Kidney (tissue), 13 donors: ENCODE measurements at regions not wholly inside any gene's neighbourhood (a gene's known extent, or its start where the extent isn't known, plus 50 kb on each side); places are given as distances from the start of the nearest gene placed in this dataset.
"Not testable (repeated sequence)": the region's sequence is repeated elsewhere in the genome, so short reads cannot be mapped to it uniquely, and the experiment has no call there.

ENCODE experiments used
- DNase-seq, 5 donors: peaks; one replicate each; pipeline ENCODE4 v3.0.0-alpha.2; 2013 to 2020
- FAIRE-seq: peaks from 2 replicates; lab custom pipeline; 2012; peaks lifted over from hg19 to GRCh38; lab: Jason Lieb, UNC
- H3K27ac ChIP-seq, 2 donors: one replicate each; pipeline ENCODE4 v1.7.0; 2013; ENCODE audit warnings: low read depth in 2 of 2, low read length in 2 of 2, inconsistent platforms in 1 of 2
- H3K27me3 ChIP-seq: one replicate; pipeline ENCODE4 v1.7.1; 2013; ENCODE audit warnings: low read length, inconsistent platforms; ENCODE audit not compliant: control insufficient read depth, insufficient read depth
- H3K36me3 ChIP-seq, 3 donors: one replicate each; pipeline versions ENCODE4 v1.7.0 to v1.7.1; 2013; ENCODE audit warnings: low read length in 3 of 3, control low read depth in 1 of 3, inconsistent platforms in 1 of 3; ENCODE audit not compliant: insufficient read depth in 3 of 3, control insufficient read depth in 2 of 3
- H3K4me1 ChIP-seq, 3 donors: one replicate each; pipeline versions ENCODE4 v1.7.0 to v1.7.1; 2013; ENCODE audit warnings: low read length in 3 of 3, inconsistent platforms in 1 of 3, low read depth in 1 of 3; ENCODE audit not compliant: control insufficient read depth in 2 of 3, insufficient read depth in 2 of 3
- H3K4me3 ChIP-seq, 3 donors: one replicate each; pipeline versions ENCODE4 v1.7.0 to v1.8.1; 2013; ENCODE audit warnings: low read length in 3 of 3, control low read depth in 1 of 3, inconsistent platforms in 1 of 3
- H3K9ac ChIP-seq, 3 donors: one replicate each; pipeline versions ENCODE4 v1.7.0 to v1.7.1; 2013; ENCODE audit warnings: low read length in 3 of 3, control low read depth in 1 of 3, inconsistent platforms in 1 of 3
- H3K9me3 ChIP-seq, 3 donors: one replicate each; pipeline versions ENCODE4 v1.7.0 to v1.7.1; 2013; ENCODE audit warnings: low read length in 3 of 3, control low read depth in 1 of 3, inconsistent platforms in 1 of 3; ENCODE audit not compliant: control insufficient read depth in 2 of 3, insufficient read depth in 1 of 3
- intact Hi-C: fragments of 100-400 bp; cut with DNase I; formaldehyde crosslinking; loops from one replicate; pipeline ENCODE4 v1.11.1; 2022
- TF ChIP-seq, protein P1 (sequence below): IDR thresholded peaks from 3 replicates; pipeline ENCODE4 v1.5.1; 2012; ENCODE audit warnings: mild to moderate bottlenecking, moderate library complexity, borderline replicate concordance; ENCODE audit not compliant: insufficient read depth; ENCODE audit errors: extremely low read depth
- donor health status: control.
- donor health status: control.
- donor health status: control.
- donor health status: control.
- donor health status: control.
- donor health status: DM: yes; HTN: yes; CAD: no.
- donor health status: Normal renal cell carcinoma (clear cell type).

GRCh38 chr20:55140631-55141030 lies 665.2 kb downstream of the DOK5 start:
- Histone ChIP-seq H3K4me1 (no peaks in the 10 kb centered on the region), H3K27me3 (no peaks in the 10 kb centered on the region), H3K36me3 (no peaks in the 10 kb centered on the region), H3K27ac (no peak overlapping the region), H3K9me3 (peaks cover 0 to 2% (median 0%) of the 10 kb centered on the region in 3 donors), H3K4me3 (no peak overlapping the region), H3K9ac (no peak overlapping the region)
- TF ChIP-seq, protein P1, sequence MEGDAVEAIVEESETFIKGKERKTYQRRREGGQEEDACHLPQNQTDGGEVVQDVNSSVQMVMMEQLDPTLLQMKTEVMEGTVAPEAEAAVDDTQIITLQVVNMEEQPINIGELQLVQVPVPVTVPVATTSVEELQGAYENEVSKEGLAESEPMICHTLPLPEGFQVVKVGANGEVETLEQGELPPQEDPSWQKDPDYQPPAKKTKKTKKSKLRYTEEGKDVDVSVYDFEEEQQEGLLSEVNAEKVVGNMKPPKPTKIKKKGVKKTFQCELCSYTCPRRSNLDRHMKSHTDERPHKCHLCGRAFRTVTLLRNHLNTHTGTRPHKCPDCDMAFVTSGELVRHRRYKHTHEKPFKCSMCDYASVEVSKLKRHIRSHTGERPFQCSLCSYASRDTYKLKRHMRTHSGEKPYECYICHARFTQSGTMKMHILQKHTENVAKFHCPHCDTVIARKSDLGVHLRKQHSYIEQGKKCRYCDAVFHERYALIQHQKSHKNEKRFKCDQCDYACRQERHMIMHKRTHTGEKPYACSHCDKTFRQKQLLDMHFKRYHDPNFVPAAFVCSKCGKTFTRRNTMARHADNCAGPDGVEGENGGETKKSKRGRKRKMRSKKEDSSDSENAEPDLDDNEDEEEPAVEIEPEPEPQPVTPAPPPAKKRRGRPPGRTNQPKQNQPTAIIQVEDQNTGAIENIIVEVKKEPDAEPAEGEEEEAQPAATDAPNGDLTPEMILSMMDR: no peak
- DNase-seq (no peak), FAIRE-seq (no peak)
- intact Hi-C loops: no loop called here

DNA sequence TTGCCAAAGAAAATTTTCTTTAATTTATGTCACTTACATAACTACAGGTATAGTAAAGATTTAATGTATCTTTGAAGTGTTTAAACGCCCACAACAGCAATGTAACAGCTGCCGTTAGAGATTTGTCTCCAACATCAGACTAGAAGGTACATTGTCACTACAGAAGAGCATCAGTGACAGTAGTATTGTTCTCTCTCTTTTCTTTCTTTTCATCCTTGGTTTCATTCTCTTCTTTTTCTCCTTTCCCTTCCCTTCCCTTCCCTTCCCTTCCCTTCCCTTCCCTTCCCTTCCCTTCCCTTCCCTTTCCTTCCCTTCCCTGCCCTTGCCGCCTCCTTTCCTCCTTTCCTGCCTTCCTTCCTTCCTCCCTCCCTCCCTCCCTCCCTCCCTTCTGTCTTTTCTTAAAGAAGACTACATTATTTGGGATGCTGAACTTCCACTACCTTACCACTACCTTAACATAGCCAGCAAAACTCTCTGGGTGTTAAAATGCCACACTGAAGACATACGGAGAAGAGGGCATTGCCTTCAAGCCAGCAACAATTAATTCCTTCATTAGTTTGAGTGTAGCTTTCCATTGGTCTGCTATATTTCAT lies 663.9 kb downstream of the DOK5 start:
- Histone ChIP-seq H3K9ac (no peak overlapping the region), H3K27ac (no peak overlapping the region), H3K4me3 (no peak overlapping the region), H3K9me3 (no peaks in the 10 kb centered on the region), H3K36me3 (no peaks in the 10 kb centered on the region), H3K27me3 (no peaks in the 10 kb centered on the region), H3K4me1 (no peaks in the 10 kb centered on the region)
- DNase-seq: no peak
- no peak for FAIRE-seq
- intact Hi-C loops: no loop called here
- TF ChIP-seq, protein P1: no peak

DNA sequence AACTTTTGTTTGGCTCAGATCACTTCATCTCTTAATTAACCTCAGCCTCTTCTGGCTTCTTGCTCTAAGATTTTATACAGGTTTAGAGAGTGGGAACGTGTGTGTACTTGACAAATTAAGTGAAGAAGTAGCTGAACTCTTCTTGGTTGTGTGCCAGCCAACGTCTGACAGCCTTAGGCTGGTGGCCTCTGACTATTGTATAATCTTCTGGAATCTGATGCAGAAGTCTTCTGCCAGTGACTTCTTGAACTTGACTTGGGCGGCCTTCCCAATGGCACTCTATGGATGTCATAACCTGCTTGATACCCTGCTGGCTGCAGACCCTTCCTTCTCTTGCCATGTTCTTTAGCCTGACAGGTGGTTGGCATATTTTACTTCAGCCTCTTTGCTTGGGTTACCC lies 660.5 kb downstream of the DOK5 start:
- TF ChIP-seq, protein P1: no peak
- Histone ChIP-seq H3K9me3 (no peaks in the 10 kb centered on the region), H3K27me3 (no peaks in the 10 kb centered on the region), H3K4me1 (no peaks in the 10 kb centered on the region), H3K9ac (no peak overlapping the region), H3K27ac (no peak overlapping the region), H3K4me3 (no peak overlapping the region), H3K36me3 (no peaks in the 10 kb centered on the region)
- intact Hi-C loops: no loop called here
- DNase-seq (no peak), FAIRE-seq (no peak)

DNA sequence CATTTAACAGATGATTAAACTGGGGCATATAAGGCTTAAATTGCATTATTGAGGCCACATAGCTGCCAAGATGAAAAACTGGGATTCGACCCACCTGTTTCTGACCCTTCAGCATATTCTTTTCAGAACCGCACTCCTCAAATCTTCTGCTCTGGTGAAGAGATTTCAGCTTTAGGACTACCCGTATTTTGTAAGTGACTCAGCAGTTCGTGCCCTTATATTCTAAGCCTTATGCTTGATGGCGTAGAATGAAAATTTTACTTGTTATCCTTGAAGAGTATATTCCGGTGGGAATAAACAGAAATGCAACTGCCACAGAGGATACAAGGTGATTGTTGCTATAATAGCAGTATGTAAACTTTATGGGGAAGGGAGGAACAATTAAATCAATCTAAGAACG lies 657.1 kb downstream of the DOK5 start:
- TF ChIP-seq, protein P1: no peak
- H3K9me3 ChIP-seq: no peaks in the 10 kb centered on the region
- H3K27ac ChIP-seq: no peak overlapping the region
- no peaks in the 10 kb centered on the region for H3K27me3 ChIP-seq
- intact Hi-C loops: no loop called here
- no peak overlapping the region for H3K9ac ChIP-seq
- no peaks in the 10 kb centered on the region for H3K36me3 ChIP-seq
- DNase-seq (no peak), FAIRE-seq (no peak)
- H3K4me3 ChIP-seq: no peak overlapping the region
- no peaks in the 10 kb centered on the region for H3K4me1 ChIP-seq

DNA sequence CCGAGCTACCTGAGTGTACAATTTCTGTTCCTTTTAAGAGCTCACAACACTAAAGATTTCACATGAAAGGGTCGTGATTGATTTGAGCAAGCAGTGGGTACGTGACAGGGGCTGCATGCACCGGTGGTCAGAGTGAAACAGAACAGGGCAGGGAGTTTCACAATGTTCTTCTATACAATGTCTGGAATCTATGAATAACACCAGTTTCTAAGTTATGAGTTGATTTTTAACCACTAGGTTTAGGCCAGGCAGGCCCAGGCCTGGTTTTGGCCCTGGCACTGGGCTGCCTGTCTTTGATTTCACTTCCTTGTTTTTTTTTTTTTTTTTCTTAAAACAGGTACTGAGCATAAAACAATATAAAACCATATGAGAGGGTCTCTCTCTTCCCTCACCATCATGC lies 642.2 kb downstream of the DOK5 start:
- H3K36me3 ChIP-seq, H3K9me3 ChIP-seq, H3K4me1 ChIP-seq, FAIRE-seq, DNase-seq, H3K27ac ChIP-seq, H3K27me3 ChIP-seq, intact Hi-C loops, H3K4me3 ChIP-seq, H3K9ac ChIP-seq: not testable (repeated sequence)
